GM23248 (cell line): ENCODE measurements at regions not wholly inside any gene's neighbourhood (a gene's known extent, or its start where the extent isn't known, plus 50 kb on each side); places are given as distances from the start of the nearest gene placed in this dataset.
"Not testable (repeated sequence)": the region's sequence is repeated elsewhere in the genome, so short reads cannot be mapped to it uniquely, and the experiment has no call there.

Experiments
- DNase-seq: peaks from one replicate; pipeline ENCODE4 v3.0.0-alpha.2; 2015
- H2AFZ ChIP-seq: fragments of 200-600 bp; sonication (generic); 2 replicates; pipeline ENCODE4 v1.6.1; 2016; ENCODE audit warnings: antibody characterized with exemption
- H3F3A ChIP-seq: fragments of 200-600 bp; sonication (generic); 2 replicates; pipeline ENCODE4 v1.6.1; 2016; ENCODE audit warnings: mild to moderate bottlenecking, antibody characterized with exemption, mixed run types; ENCODE audit not compliant: insufficient read depth
- H3K27ac ChIP-seq: fragments of 200-600 bp; sonication (generic); 2 replicates; pipeline ENCODE4 v1.5.1; 2016; ENCODE audit warnings: mild to moderate bottlenecking
- H3K27me3 ChIP-seq: fragments of 200-600 bp; sonication (generic); replicated peaks from 2 replicates; pipeline ENCODE4 v1.6.1; 2016; ENCODE audit warnings: mild to moderate bottlenecking; ENCODE audit not compliant: insufficient read depth
- H3K36me3 ChIP-seq: fragments of 200-600 bp; sonication (generic); 2 replicates; pipeline ENCODE4 v1.6.1; 2016; ENCODE audit warnings: low read depth, mild to moderate bottlenecking
- H3K4me1 ChIP-seq: fragments of 200-600 bp; sonication (generic); 2 replicates; pipeline ENCODE4 v1.6.1; 2016; ENCODE audit warnings: mild to moderate bottlenecking; ENCODE audit not compliant: insufficient read depth
- H3K4me2 ChIP-seq: fragments of 200-600 bp; sonication (generic); one replicate; pipeline ENCODE4 v1.6.1; 2016; ENCODE audit warnings: mild to moderate bottlenecking; ENCODE audit not compliant: unreplicated experiment
- H3K4me3 ChIP-seq: fragments of 200-600 bp; sonication (generic); 2 replicates; pipeline ENCODE4 v1.5.1; 2016; ENCODE audit warnings: mild to moderate bottlenecking
- H3K79me2 ChIP-seq: fragments of 200-600 bp; sonication (generic); 2 replicates; pipeline ENCODE4 v1.6.1; 2016; ENCODE audit warnings: mild to moderate bottlenecking; ENCODE audit not compliant: insufficient read depth
- H3K9ac ChIP-seq: fragments of 200-600 bp; sonication (generic); 2 replicates; pipeline ENCODE4 v1.6.1; 2016; ENCODE audit warnings: mild to moderate bottlenecking
- H3K9me2 ChIP-seq: fragments of 200-600 bp; sonication (generic); 2 replicates; pipeline ENCODE4 v1.6.1; 2016; ENCODE audit warnings: mixed run types, mild to moderate bottlenecking, moderate library complexity; ENCODE audit not compliant: insufficient read depth
- H3K9me3 ChIP-seq: fragments of 200-600 bp; sonication (generic); one replicate; pipeline ENCODE4 v1.6.1; 2017; ENCODE audit warnings: low read depth
- H4K20me1 ChIP-seq: fragments of 200-600 bp; sonication (generic); 2 replicates; pipeline ENCODE4 v1.6.0; 2016; ENCODE audit not compliant: insufficient read depth
- EZH2 ChIP-seq: fragments of 200-600 bp; sonication (generic); IDR thresholded peaks from 2 replicates; pipeline ENCODE4 v1.6.1; 2018; ENCODE audit warnings: antibody characterized with exemption, mild to moderate bottlenecking; ENCODE audit not compliant: insufficient read depth, poor library complexity, severe bottlenecking
- EZH2phosphoT487 ChIP-seq: fragments of 200-600 bp; sonication (generic); IDR thresholded peaks from 2 replicates; pipeline ENCODE4 v1.6.1; 2018; ENCODE audit warnings: antibody characterized with exemption, moderate library complexity, mild to moderate bottlenecking, low read depth; ENCODE audit not compliant: insufficient read depth
- WGBS, 2 experiments: methylation state at CpG; one replicate each; pipeline ENCODE4 v1.1.6; 2015 to 2017; ENCODE audit warnings: low lambda C conversion rate in 2 of 2, low coverage in 1 of 2; ENCODE audit errors: missing lambda C conversion rate in 2 of 2; 5-methylcytosine and 5-hydroxymethylcytosine counted together
- in situ Hi-C: fragments of 300-500 bp; cut with MboI; formaldehyde crosslinking; loops from 2 replicates; pipeline ENCODE4 v1.15.0; 2020

GRCh38 chr3:70466096-70466495 is 153.7 kb upstream of the MDFIC2 start:
- Histone ChIP-seq H2AFZ (no peak overlapping the region), H3K27me3 (no peaks in the 10 kb centered on the region), H3K4me1 (no peaks in the 10 kb centered on the region), H3K36me3 (no peaks in the 10 kb centered on the region), H3K27ac (no peak overlapping the region), H3K79me2 (no peaks in the 10 kb centered on the region), H3F3A (no peaks in the 10 kb centered on the region), H3K4me3 (no peak overlapping the region), H3K9me3 (no peaks in the 10 kb centered on the region), H3K4me2 (no peak overlapping the region), H4K20me1 (no peaks in the 10 kb centered on the region), H3K9me2 (no peaks in the 10 kb centered on the region), H3K9ac (no peak overlapping the region)
- TF ChIP-seq EZH2 (no peak), EZH2phosphoT487 (no peak)
- in situ Hi-C loops = no loop called here
- 62% methylated on average over 7 of the region's 7 CpGs for WGBS, 2 experiments
- no peak for DNase-seq

- Histone ChIP-seq H3K9ac (no peak overlapping the region), H3K9me2 (no peaks in the 10 kb centered on the region), H3K36me3 (no peaks in the 10 kb centered on the region), H3K9me3 (no peaks in the 10 kb centered on the region), H3K4me1 (no peaks in the 10 kb centered on the region), H3K4me3 (no peak overlapping the region), H3K27ac (no peak overlapping the region), H3K79me2 (no peaks in the 10 kb centered on the region), H4K20me1 (no peaks in the 10 kb centered on the region), H2AFZ (no peak overlapping the region), H3F3A (no peaks in the 10 kb centered on the region), H3K27me3 (no peaks in the 10 kb centered on the region), H3K4me2 (no peak overlapping the region)
- in situ Hi-C loops = no loop called here
- TF ChIP-seq EZH2phosphoT487 = no peak
- no peak for TF ChIP-seq EZH2
- WGBS, 2 experiments = 30 to 38% methylated on average over 5 of the region's 5 CpGs
- no peak for DNase-seq
These were observed 152.4 kb upstream of the MDFIC2 start for GRCh38 chr3:70464876-70465275.

- in situ Hi-C loops = no loop called here
- no peak overlapping the region for H3K27ac ChIP-seq
- no peak overlapping the region for H2AFZ ChIP-seq
- 27 to 34% methylated on average over 5 of the region's 5 CpGs for WGBS, 2 experiments
- no peaks in the 10 kb centered on the region for H4K20me1 ChIP-seq
- no peak for TF ChIP-seq EZH2phosphoT487
- TF ChIP-seq EZH2 = no peak
- H3K4me1 ChIP-seq = no peaks in the 10 kb centered on the region
- H3K9me3 ChIP-seq = no peaks in the 10 kb centered on the region
- no peak overlapping the region for H3K9ac ChIP-seq
- H3K9me2 ChIP-seq = no peaks in the 10 kb centered on the region
- no peak overlapping the region for H3K4me3 ChIP-seq
- DNase-seq = no peak
- no peaks in the 10 kb centered on the region for H3F3A ChIP-seq
- H3K4me2 ChIP-seq = no peak overlapping the region
- no peaks in the 10 kb centered on the region for H3K79me2 ChIP-seq
- H3K36me3 ChIP-seq = no peaks in the 10 kb centered on the region
- no peaks in the 10 kb centered on the region for H3K27me3 ChIP-seq
These were observed 152.0 kb upstream of the MDFIC2 start for GRCh38 chr3:70464465-70464864.

GRCh38 chr3:70450220-70450619 is 137.8 kb upstream of the MDFIC2 start:
- H3K79me2 ChIP-seq, H3K9me2 ChIP-seq, H3K4me2 ChIP-seq, H3K27ac ChIP-seq, H2AFZ ChIP-seq, H4K20me1 ChIP-seq, H3K36me3 ChIP-seq, H3K4me3 ChIP-seq, H3K9ac ChIP-seq, H3K9me3 ChIP-seq, in situ Hi-C loops, H3F3A ChIP-seq, DNase-seq, H3K27me3 ChIP-seq, H3K4me1 ChIP-seq: not testable (repeated sequence)
- WGBS, 2 experiments = 5 to 17% methylated on average over 2 of the region's 2 CpGs

- H2AFZ ChIP-seq, H3K9ac ChIP-seq, H3K36me3 ChIP-seq, H3K4me2 ChIP-seq, H3K9me3 ChIP-seq, H3K27me3 ChIP-seq, H3K9me2 ChIP-seq, H3K4me3 ChIP-seq, H4K20me1 ChIP-seq, H3K27ac ChIP-seq, in situ Hi-C loops, H3K79me2 ChIP-seq, H3F3A ChIP-seq, DNase-seq, H3K4me1 ChIP-seq: not testable (repeated sequence)
- WGBS, 2 experiments = 22 to 29% methylated on average over 2 of the region's 2 CpGs
These were observed 123.0 kb upstream of the MDFIC2 start for GRCh38 chr3:70435422-70435821.
